Cardiac muscle cell (in vitro differentiated cells and primary cell): ENCODE measurements at regions not wholly inside any gene's neighbourhood (a gene's known extent, or its start where the extent isn't known, plus 50 kb on each side); places are given as distances from the start of the nearest gene placed in this dataset.
A peak's percentile ranks its signal among the peaks of the same experiment; 100 is the strongest.

ENCODE experiments used
- DNase-seq, 2 donors: peaks; one replicate each; pipeline versions ENCODE4 v3.0.0 to v3.0.0-alpha.2; 2010 to 2017; ENCODE audit warnings: low read depth in 1 of 2, low spot score in 1 of 2
- H3K27ac ChIP-seq: fragments of 200-600 bp; sonication (generic); 2 replicates; pipeline ENCODE4 v1.5.1; 2016
- H3K27me3 ChIP-seq: fragments of 200-600 bp; sonication (generic); 2 replicates; pipeline ENCODE4 v1.6.0; 2016; ENCODE audit warnings: control low read depth
- H3K36me3 ChIP-seq: fragments of 200-600 bp; sonication (generic); 2 replicates; pipeline ENCODE4 v1.5.1; 2016; ENCODE audit warnings: control low read depth
- H3K4me1 ChIP-seq: fragments of 200-600 bp; sonication (generic); 2 replicates; pipeline ENCODE4 v1.8.1; 2017; ENCODE audit warnings: low read depth, mild to moderate bottlenecking, mixed run types
- H3K4me3 ChIP-seq: fragments of 200-600 bp; sonication (generic); 2 replicates; pipeline ENCODE4 v1.5.1; 2016; ENCODE audit warnings: mild to moderate bottlenecking
- H3K9me3 ChIP-seq: fragments of 200-600 bp; sonication (generic); 2 replicates; pipeline ENCODE4 v1.5.1; 2017; ENCODE audit warnings: low read depth, mild to moderate bottlenecking, control low read depth
- CTCF ChIP-seq: IDR thresholded peaks from 2 replicates; pipeline ENCODE4 v1.5.1; 2012; ENCODE audit warnings: low read depth, mild to moderate bottlenecking, low read length

GRCh38 chr6:87767478-87767877, 65.4 kb upstream of the AKIRIN2 start:
- Histone ChIP-seq H3K4me3 (no peak overlapping the region), H3K27ac (no peak overlapping the region), H3K4me1 (peaks cover 3% of the 10 kb centered on the region), H3K36me3 (no peaks in the 10 kb centered on the region), H3K9me3 (no peaks in the 10 kb centered on the region), H3K27me3 (no peaks in the 10 kb centered on the region)
- no peak for DNase-seq
- no peak for TF ChIP-seq CTCF

- DNase-seq, result no peak
- Histone ChIP-seq H3K36me3 (no peaks in the 10 kb centered on the region), H3K4me3 (no peak overlapping the region), H3K27me3 (no peaks in the 10 kb centered on the region), H3K4me1 (no peaks in the 10 kb centered on the region), H3K9me3 (no peaks in the 10 kb centered on the region), H3K27ac (no peak overlapping the region)
- no peak for TF ChIP-seq CTCF
Observed at GRCh38 chr6:87766211-87766610, 64.2 kb upstream of the AKIRIN2 start.

- DNase-seq, result peak in 1 of 2 donors; percentile 12
- no peak for TF ChIP-seq CTCF
Observed at GRCh38 chr6:87763901-87764300, 61.9 kb upstream of the AKIRIN2 start.

GRCh38 chr6:87763276-87763675, 61.2 kb upstream of the AKIRIN2 start:
- no peak for DNase-seq
- Histone ChIP-seq H3K27ac (no peak overlapping the region), H3K36me3 (no peaks in the 10 kb centered on the region), H3K4me3 (no peak overlapping the region), H3K27me3 (no peaks in the 10 kb centered on the region), H3K4me1 (no peaks in the 10 kb centered on the region), H3K9me3 (no peaks in the 10 kb centered on the region)
- TF ChIP-seq CTCF, result no peak

More at GRCh38 chr6:87763901-87764300, 61.9 kb upstream of the AKIRIN2 start:
- no peaks in the 10 kb centered on the region for H3K27me3 ChIP-seq
- H3K9me3 ChIP-seq, result no peaks in the 10 kb centered on the region
- no peak overlapping the region for H3K27ac ChIP-seq
- H3K36me3 ChIP-seq, result no peaks in the 10 kb centered on the region
- H3K4me1 ChIP-seq, result no peaks in the 10 kb centered on the region
- no peak overlapping the region for H3K4me3 ChIP-seq

- no peaks in the 10 kb centered on the region for H3K27me3 ChIP-seq
- DNase-seq, result peak in 1 of 2 donors; percentile 22
- H3K9me3 ChIP-seq, result no peaks in the 10 kb centered on the region
- H3K4me1 ChIP-seq, result no peaks in the 10 kb centered on the region
- H3K27ac ChIP-seq, result no peak overlapping the region
- no peak for TF ChIP-seq CTCF
- H3K36me3 ChIP-seq, result no peaks in the 10 kb centered on the region
- no peak overlapping the region for H3K4me3 ChIP-seq
Observed at GRCh38 chr6:87762116-87762515, 60.1 kb upstream of the AKIRIN2 start.

- DNase-seq, result no peak
- H3K36me3 ChIP-seq, result no peaks in the 10 kb centered on the region
- H3K27me3 ChIP-seq, result no peaks in the 10 kb centered on the region
- H3K4me3 ChIP-seq, result no peak overlapping the region
- no peak for TF ChIP-seq CTCF
- H3K9me3 ChIP-seq, result no peaks in the 10 kb centered on the region
- H3K4me1 ChIP-seq, result no peaks in the 10 kb centered on the region
- no peak overlapping the region for H3K27ac ChIP-seq
Observed at GRCh38 chr6:87757792-87758191, 55.8 kb upstream of the AKIRIN2 start.
